GM12872 (cell line): ENCODE measurements at regions not wholly inside any gene's neighbourhood (a gene's known extent, or its start where the extent isn't known, plus 50 kb on each side); places are given as distances from the start of the nearest gene placed in this dataset.

ENCODE experiments used
- TF ChIP-seq, protein P1 (sequence below): IDR thresholded peaks from 3 replicates; pipeline ENCODE4 v1.5.1; 2011; ENCODE audit warnings: low read depth, mild to moderate bottlenecking, low read length, moderate library complexity; ENCODE audit not compliant: insufficient read depth

DNA sequence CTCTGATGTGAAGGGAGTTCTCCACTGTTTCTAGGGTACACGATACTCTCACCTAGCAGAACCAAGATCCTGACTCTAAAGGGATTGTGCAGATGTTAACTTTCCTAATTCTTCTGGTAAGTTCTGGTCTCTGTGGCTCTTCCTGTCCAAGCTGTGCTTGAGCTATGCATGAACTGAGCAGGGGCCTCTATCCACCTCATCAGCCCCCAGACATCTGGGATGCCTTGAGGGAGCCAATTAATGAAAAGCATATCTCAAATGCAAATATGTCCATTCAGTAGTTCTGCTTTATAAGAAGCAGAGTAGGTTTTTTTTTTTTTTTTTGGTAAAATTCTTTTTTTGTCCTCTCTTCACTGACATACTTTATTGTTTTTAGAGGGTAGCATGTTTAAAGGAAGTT, 89.6 kb downstream of the POLR2M start:
- TF ChIP-seq, protein P1, sequence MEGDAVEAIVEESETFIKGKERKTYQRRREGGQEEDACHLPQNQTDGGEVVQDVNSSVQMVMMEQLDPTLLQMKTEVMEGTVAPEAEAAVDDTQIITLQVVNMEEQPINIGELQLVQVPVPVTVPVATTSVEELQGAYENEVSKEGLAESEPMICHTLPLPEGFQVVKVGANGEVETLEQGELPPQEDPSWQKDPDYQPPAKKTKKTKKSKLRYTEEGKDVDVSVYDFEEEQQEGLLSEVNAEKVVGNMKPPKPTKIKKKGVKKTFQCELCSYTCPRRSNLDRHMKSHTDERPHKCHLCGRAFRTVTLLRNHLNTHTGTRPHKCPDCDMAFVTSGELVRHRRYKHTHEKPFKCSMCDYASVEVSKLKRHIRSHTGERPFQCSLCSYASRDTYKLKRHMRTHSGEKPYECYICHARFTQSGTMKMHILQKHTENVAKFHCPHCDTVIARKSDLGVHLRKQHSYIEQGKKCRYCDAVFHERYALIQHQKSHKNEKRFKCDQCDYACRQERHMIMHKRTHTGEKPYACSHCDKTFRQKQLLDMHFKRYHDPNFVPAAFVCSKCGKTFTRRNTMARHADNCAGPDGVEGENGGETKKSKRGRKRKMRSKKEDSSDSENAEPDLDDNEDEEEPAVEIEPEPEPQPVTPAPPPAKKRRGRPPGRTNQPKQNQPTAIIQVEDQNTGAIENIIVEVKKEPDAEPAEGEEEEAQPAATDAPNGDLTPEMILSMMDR: no peak

DNA sequence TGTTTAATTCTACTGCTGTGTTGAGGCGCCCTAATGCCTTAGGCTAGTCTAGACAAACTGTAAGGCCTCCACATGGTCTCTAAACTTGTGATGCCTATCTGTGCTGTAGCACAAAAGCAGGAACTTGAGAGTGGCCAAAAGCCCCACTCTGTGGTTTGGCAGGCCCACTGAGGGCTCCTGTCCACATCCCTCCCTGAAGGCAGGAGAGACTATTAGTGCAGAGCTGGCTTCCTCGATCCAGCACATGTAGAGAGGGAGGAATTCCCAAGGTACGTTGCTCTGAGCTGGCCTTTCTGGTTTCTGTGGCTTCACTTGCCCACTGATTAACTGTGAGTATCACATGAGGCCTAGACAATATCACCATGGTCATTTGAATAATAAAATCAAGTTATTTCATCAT, 90.6 kb downstream of the POLR2M start:
- TF ChIP-seq, protein P1: no peak

DNA sequence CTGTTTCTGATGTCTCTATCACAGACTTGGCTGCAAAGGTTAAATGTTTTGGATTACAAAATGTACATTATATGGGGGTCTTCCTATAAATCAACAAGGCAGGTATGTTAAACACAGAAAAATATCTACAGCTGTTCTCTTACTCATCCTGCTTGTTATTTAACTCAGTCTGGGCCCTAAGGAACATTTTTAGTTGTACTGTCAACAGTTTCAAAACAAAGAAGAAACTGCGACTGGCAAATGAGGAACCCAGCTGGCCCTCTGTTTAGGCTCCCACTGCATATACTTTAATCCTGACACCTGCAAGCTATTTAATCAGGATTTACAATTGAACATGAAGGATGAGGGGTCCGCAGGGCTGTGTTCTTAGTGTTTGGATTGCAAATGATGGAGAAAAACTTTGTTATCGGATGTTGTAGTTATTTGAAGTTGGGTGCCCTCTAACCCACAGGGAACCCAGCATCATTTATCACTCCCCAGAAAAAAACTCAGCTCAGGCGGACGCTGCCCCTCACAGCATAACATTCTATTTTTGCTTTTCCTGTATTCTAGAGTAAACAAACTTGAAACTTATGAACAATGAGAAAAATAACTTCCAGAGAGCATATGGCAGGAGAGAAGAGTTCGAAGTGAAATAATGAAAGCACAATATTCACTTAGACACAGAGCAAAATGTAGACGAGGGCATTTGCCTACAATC, 91.2 kb downstream of the POLR2M start:
- TF ChIP-seq, protein P1: no peak

DNA sequence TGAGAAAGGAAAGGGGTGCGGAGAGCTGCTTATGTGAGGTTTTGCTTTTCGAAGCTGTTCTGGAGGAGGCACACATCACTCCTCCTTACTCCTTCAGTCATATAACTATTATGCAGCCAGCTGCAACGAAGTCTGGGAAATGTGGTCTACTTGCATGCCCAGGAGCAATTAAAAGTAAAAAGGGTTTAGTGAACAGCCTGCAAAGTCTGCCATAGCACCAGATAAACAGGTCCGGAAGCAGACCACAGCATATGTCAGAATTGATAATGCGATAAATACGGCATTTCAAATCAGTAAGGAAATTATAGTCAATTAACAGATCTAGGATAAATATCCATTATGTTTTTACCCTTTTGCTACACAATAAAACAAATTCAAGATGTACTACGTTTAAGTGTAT, 99.5 kb downstream of the POLR2M start:
- TF ChIP-seq, protein P1: no peak

DNA sequence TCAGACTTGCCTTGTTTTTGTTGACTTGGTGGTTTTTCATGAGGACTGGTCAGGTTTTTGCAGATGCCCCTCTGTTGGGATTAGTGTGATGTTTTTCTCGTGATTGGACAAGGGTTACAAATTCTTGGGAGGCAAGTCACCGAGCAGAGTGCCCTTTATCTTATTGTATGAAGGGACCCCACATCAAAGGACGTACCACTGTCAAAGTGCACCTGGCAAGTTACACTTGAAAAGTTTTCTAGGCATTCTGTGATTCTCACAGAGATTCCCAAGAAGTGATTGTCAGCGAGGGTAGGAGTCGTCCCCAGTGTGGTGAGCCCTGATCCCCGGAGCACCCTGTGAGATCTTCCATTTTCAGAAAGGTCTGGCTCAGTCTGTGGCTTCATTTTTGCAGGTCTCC, 110.1 kb downstream of the POLR2M start:
- TF ChIP-seq, protein P1: no peak

DNA sequence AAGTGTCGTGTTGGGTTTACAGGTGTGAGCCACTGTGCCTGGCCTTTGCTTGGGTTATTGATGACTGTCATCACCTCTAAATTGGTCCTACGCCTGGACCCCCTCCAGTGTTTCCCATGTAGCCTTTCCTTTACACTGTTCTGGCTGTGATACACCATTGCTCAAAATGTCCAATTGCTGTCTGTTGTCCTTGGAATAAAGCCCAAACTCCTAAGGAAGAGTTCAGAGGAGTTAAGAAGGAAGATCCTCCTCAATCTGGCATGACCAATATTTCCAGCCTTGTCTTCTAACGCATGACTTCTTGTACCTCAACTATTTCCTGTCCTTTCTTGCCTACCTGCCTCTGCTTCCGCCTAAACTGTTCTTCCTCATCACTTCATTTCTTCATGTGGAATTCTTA, 113.1 kb downstream of the POLR2M start:
- TF ChIP-seq, protein P1: no peak

DNA sequence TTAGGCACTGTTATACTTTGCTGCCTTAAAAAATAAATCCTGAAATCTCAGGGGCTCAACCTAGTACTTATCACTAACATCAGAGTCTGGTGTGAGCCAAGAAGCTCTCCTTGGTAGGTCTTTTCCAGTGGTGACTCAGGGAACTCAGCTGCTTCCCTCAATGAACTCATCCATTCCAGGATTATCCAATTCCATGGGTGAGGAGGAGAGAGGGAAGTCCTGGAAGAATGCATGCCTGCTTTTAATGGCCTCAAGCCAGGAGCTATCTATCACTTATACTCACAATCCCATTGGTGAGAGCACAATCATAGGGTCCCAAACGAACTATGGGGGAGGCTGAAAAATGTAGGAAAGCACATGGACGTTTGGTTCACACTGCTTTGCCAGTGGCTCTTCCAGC, 113.6 kb downstream of the POLR2M start:
- TF ChIP-seq, protein P1: no peak
